Fibroblast of peridontal ligament (primary cell): ENCODE measurements at regions not wholly inside any gene's neighbourhood (a gene's known extent, or its start where the extent isn't known, plus 50 kb on each side); places are given as distances from the start of the nearest gene placed in this dataset.
"Not testable (repeated sequence)": the region's sequence is repeated elsewhere in the genome, so short reads cannot be mapped to it uniquely, and the experiment has no call there.

Experiments used
- DNase-seq: peaks from one replicate; pipeline ENCODE4 v3.0.0-alpha.2; 2010; ENCODE audit errors: extremely low read depth

DNA sequence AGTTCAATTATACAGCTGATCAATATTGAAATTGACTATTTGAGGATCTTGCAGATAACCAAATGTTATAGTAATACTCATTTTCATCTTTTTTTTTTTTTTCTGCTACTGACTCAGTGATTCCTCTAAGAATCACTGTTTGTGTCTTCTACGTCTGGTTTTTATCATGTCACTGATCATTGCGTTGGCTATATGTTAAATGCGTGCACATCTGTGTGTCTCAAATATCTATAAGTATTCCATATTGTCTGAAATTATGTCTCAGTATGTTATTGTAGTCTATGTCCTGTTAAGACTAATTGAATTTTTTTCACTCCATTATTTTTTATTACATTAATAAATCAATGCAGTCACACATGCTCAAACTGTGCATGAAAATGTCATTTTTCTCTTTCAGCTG, 200.5 kb downstream of the PCDH20 start:
- DNase-seq: no peak

DNA sequence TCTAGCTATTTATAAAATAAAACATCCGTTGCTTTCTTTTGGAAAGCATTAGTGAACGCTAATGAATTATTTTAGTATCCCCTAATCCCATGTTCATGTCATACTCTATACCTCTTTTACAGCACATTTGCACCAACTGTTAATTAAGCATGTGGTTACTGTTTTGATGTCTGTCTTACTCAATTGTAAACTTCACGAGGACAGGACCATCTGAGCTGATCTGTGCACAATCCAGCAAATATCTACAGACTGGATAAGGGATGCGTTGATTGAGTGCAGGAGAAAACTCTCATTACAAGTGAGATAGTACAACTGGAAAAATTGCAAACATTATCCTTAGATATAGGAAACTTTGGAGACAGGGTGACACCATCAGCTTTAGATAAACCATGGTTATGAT, 201.1 kb downstream of the PCDH20 start:
- DNase-seq: no peak

DNA sequence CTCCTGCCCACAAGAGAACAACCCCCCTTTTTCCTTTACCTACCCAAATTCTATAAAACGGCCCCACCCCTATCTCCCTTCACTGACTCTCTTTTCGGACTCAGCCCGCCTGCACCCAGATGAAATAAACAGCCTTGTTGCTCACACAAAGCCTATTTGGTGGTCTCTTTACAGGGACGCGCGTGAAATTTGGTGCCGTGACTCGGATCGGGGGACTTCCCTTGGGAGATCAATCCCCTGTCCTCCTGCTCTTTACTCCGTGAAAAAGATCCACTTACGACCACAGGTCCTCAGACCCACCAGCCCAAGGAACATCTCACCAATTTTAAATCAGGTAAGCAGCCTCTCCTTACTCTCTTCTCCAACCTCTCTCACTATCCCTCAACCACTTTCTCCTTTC, 209.8 kb downstream of the PCDH20 start:
- DNase-seq: not testable (repeated sequence)

DNA sequence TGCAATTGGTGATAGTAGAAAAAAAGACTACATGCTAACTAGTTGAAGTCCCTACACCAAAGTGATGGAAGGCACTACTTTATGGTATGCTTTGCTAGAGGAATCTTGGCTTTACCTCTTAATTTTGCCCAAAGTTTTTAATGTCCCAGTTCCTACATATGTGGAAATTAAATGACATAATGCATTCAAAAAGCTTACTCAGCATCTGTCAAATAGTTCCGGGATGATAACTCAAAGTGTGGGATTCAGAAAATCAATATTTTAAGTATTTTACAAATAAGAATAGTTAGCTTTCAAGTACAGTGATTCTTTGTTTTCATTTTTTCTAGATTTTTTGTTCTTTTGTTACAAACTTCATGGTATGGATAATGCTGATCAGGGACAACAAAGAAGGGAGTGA, 211.6 kb downstream of the PCDH20 start:
- no peak for DNase-seq

DNA sequence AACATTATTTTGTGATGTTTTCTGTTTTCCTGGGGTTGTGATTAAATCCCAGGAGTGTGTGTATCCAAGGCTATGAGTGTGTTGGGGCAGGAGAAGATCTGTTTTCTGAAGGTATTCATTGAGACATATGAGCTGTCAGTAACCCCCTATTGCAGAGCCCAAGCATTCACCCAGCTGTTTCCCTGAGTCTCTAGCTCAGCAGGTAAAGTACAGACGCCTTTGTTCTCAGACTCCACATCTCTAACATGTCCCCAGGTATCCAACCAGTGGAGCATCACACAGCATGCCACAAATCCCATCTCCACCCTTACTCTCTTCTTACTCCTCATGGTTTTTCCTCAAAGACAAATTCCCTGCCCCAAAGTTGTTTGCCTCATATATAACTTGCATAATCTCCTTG, 213.6 kb downstream of the PCDH20 start:
- no peak for DNase-seq

DNA sequence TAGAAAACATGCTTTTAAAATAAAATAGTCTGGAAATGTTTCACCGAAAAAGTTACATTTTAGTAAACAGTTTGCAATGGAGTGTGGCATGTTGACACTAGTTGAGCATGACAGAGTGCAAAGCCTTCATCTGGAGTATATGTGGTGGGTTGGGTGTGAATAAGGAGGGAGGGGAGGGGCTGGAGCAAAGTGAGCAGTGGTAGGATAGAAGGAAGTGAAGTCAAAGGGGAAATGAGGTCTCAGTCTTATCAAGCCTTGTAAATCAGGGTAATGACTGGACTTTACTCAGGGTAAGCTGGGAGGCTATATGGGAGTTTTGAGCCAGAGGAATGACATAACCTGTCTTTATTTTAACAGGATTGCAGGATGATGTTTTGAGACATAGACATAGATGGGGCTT, 222.8 kb downstream of the PCDH20 start:
- no peak for DNase-seq

DNA sequence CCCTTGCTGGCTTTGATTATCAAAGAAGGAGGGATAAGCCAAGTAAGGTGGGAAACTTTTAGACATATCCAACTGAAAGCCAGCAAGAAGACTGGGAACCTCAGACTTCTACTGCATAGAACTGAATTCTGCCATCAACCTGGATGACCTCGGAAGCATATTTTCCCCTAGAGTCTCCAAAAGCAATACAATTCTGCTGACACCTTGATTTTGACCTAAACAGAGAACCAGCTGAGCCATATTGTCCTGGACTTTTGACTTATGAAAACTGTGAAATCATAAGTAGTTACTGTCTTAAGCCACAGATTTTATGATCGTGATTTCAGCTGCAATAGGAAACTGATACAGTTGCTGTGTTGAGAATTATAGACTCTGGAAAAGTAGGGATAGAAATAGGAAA, 227.6 kb downstream of the PCDH20 start:
- DNase-seq: no peak

GRCh38 chr13:61187471-61187870, 228.2 kb downstream of the PCDH20 start:
- no peak for DNase-seq

- DNase-seq: no peak
Observed at GRCh38 chr13:61183670-61184069, 232.0 kb downstream of the PCDH20 start.

DNA sequence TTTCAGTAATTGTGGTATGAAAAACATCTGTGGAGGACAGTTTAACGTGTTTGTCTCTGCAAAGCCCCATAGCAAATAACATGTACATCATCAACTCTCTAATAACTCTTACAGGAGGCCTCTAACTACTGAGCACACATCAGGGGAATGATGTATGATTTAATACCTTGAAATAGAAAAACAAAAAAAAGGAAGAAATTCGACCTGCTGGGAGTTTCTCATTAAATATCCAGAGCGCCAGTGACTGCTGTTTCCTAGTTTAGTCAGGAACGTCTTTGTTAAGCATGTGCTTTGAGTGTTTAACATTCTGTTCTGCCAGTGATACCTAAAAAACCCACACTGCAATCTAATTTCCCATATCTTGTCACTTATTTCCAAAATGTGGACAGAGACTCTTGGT, 235.4 kb downstream of the PCDH20 start:
- DNase-seq: no peak

DNA sequence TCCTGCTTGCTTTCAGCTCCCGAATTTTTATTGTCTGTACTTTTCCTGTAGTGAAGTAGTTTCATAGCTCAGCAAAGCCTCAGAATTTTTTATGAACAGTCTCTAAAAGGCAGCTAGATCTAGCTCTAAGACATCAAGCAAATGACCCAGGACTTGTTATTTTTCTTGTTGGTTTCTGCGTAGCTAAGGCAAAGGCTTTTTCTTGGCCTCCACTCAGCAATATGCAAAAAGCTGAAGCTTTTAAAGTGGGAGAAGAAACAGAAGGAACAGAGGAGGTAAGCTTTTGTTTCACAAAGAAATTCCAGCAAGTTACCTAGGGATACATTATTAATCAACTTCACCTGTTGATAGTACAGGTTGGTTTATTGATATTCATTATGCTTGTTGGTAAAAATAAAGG, 235.9 kb downstream of the PCDH20 start:
- no peak for DNase-seq

- no peak for DNase-seq
Observed at GRCh38 chr13:61170856-61171255, 244.8 kb downstream of the PCDH20 start.

GRCh38 chr13:61162636-61163035, 253.0 kb downstream of the PCDH20 start:
- no peak for DNase-seq

GRCh38 chr13:61162106-61162505, 253.5 kb downstream of the PCDH20 start:
- no peak for DNase-seq

GRCh38 chr13:61156753-61157152, 258.9 kb downstream of the PCDH20 start:
- DNase-seq: no peak

DNA sequence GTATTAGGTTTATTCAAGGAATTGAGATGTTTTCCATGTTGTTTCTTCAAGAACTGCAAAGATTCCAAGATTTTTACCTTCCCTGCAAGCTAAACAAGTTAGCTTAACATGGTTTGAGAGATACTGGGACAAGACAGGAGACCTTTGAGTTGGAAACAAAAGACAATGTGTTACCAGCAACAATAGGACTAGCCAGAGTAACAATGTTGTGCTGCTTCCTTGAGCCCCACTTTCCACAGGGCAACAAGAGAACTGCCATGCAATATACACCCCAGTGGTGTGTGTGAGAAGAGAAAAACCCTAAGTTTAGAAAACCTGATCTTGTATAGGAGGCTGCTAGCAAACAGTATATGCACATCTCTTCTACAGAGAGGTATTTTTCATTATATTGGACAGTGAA, 264.6 kb downstream of the PCDH20 start:
- DNase-seq: no peak

- DNase-seq: no peak
Observed at GRCh38 chr13:61149331-61149730, 266.3 kb downstream of the PCDH20 start.

DNA sequence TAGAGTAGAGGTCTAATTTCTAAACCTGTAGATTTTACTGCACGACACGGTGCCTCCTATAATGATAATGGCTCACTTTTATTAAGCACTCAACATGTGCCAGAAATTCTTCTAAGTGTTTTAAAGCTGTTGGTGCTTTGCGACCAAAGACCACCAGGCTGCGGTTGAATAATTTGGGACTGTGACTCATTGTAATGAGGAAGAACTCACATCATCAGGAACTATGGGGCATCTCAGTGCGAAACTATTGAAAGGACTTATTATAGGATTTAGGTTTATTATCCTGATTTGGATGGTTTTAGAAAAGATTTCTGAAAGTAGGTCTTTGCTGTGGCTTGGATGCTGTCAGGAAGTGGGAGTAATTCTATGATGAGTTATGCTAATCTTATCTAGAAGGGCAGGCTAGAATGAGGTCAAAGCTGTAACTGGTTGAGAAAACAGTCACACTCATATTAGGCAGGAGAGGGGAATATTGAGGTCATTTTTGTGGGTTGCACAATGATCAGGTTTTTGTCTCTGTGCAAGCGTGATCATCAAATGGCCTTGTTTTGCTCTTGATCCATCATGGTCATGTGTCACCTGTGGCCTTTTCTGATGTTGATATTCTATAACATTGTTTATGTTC, 266.8 kb downstream of the PCDH20 start:
- no peak for DNase-seq

DNA sequence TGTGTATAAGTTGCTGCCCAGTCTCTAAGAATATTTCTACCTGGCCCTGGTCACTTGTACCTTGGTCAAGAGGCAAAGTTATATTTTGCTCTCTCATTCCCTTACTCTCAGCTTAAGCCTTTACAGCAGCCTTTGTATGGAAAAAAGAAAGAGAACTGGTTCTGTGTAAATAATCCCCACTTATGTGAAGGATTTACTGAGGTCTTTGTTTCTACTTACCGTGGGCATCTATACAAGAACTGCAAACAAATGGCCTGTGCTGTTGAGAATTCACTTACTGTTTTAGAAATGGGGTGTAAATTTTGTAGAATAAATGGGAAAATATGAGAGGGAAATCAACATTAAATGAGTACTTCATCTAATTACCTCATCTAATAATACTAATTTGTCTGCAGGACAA, 267.4 kb downstream of the PCDH20 start:
- no peak for DNase-seq

DNA sequence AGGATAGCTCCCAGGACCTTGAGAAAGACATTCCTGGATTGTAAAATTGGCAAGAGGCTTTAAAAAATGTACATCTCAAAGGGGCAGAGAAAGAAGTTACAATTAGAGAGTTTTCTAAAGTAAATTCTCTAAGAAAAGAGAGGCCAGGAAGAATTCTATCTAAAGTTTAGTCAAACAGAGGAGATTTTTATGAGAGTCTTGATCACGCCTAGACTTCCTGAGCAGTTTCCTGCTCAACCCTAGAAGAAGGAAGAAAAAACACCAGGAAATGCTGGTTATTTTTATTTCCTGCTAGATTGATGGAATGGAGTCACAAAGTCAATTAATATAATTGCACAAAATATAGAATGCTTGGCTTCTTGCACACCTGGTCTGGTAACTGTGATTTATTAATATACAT, 269.1 kb downstream of the PCDH20 start:
- no peak for DNase-seq

GRCh38 chr13:61146158-61146557, 269.5 kb downstream of the PCDH20 start:
- no peak for DNase-seq

DNA sequence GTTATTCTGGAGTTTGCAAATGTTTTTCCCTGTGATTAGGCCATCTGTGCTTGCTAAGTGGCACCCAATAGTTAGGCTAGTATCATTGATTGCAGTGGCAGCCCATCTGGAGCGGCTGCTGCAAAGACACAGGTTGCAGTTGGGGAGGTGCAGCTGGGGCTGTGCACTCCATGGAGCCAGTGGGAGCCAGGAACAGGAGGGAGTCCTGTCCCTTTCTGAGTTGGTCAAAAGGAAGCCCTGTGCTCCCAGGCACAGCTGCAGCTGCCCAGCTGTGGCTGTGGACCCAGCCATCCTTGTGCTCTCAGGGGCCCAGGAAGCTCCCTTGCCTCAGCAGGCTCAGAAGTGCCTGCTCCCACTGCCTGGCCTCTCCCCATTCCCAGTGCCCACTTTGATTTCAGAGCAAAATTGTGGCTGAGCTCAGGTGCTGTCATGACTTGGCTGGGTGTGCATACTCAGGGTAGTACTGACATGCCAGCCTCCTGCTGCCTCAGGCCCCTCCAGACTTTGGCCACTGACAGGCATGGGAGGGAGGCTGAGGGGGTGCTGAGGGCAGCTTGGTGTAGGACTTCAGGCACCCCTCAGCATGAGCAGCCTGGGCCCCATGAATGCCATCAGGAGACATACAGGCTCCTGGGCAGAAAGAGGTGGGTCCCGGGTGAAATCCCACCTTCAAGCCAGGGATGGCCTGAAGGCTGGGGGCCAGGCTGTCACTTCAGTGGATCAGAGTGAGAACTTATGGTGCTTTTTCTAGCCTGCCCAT, 270.6 kb downstream of the PCDH20 start:
- DNase-seq: no peak

DNA sequence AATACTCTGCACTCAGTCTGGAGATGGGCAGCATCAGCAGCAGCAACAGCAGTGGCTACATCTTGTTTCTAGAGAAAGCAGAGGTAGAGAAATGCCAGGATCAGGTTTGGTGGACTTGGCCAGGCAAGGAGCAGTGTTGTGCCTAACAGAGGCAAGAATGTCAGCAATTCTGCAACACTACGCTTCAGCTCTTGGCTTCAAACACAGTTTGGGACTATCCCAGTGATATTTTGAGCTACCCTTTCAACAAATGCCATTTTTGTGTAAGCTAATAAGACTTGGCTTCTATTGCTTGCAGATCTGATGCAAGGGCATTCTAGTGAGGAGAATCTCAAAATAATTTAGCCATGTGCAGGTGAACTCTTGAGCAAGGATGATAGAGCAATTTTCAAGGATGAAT, 271.3 kb downstream of the PCDH20 start:
- DNase-seq: no peak

GRCh38 chr13:61142506-61142905, 273.1 kb downstream of the PCDH20 start:
- no peak for DNase-seq
